PC-9 (cell line): ENCODE measurements at regions not wholly inside any gene's neighbourhood (a gene's known extent, or its start where the extent isn't known, plus 50 kb on each side); places are given as distances from the start of the nearest gene placed in this dataset.
"Not testable (repeated sequence)": the region's sequence is repeated elsewhere in the genome, so short reads cannot be mapped to it uniquely, and the experiment has no call there.

Experiments used
- EZH2 ChIP-seq: fragments of 200-600 bp; sonication (generic); IDR thresholded peaks from 2 replicates; pipeline ENCODE4 v1.8.0; 2017; ENCODE audit warnings: antibody characterized with exemption, low read depth
- TF ChIP-seq, protein P1 (sequence below): fragments of 200-600 bp; sonication (generic); conservative IDR thresholded peaks from 2 replicates; pipeline ENCODE4 v1.6.1; 2017; ENCODE audit warnings: mixed run types, antibody characterized with exemption, mild to moderate bottlenecking, moderate library complexity

- TF ChIP-seq, protein P1, sequence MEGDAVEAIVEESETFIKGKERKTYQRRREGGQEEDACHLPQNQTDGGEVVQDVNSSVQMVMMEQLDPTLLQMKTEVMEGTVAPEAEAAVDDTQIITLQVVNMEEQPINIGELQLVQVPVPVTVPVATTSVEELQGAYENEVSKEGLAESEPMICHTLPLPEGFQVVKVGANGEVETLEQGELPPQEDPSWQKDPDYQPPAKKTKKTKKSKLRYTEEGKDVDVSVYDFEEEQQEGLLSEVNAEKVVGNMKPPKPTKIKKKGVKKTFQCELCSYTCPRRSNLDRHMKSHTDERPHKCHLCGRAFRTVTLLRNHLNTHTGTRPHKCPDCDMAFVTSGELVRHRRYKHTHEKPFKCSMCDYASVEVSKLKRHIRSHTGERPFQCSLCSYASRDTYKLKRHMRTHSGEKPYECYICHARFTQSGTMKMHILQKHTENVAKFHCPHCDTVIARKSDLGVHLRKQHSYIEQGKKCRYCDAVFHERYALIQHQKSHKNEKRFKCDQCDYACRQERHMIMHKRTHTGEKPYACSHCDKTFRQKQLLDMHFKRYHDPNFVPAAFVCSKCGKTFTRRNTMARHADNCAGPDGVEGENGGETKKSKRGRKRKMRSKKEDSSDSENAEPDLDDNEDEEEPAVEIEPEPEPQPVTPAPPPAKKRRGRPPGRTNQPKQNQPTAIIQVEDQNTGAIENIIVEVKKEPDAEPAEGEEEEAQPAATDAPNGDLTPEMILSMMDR: not testable (repeated sequence)
- not testable (repeated sequence) for TF ChIP-seq EZH2
These were observed 83.2 kb downstream of the HMGB3 start for GRCh38 chrX:151066373-151066772.
